ENCODE measurements at regions not wholly inside any gene's neighbourhood (a gene's known extent, or its start where the extent isn't known, plus 50 kb on each side); places are given as distances from the start of the nearest gene placed in this dataset.

- no CpG with 5 or more reads among the region's 5 CpGs for WGBS, 2 experiments (ENCODE audit: extremely low coverage in 2 of 2, insufficient read length in 1 of 2)
- no TSS peak for BruUV-seq (replicated peaks)
- Histone ChIP-seq H3K27ac (ENCODE audit: insufficient read depth, low read length) (no peak overlapping the region), H2BK15ac (ENCODE audit: low read depth, low read length) (peak overlapping the region; percentile 56; the same call in 2 of the 3 replicates), H2AFZ (replicated peaks; ENCODE audit: low read length, poor library complexity) (no peak overlapping the region), H3K56ac (ENCODE audit: extremely low read depth, insufficient read depth, low read length) (no peak overlapping the region), H2AK5ac (ENCODE audit: low read depth, low read length) (peak overlapping the region; percentile 44; the same call in 1 of the 2 replicates), H3K9ac (ENCODE audit: low read depth, low read length) (no peak overlapping the region), H3K27me3 (ENCODE audit: control insufficient read depth, insufficient read depth, low read length) (peaks cover 6% of the 10 kb centered on the region), H3K23ac (ENCODE audit: low read depth, low read length) (no peak overlapping the region), H4K5ac (ENCODE audit: low read depth, low read length) (no peak overlapping the region), H3K36me3 (ENCODE audit: control insufficient read depth, insufficient read depth, low read length) (no peaks in the 10 kb centered on the region), H3K4ac (ENCODE audit: low read depth, low read length) (peak overlapping the region; percentile 60; the same call in 1 of the 2 replicates), H2BK120ac (ENCODE audit: low read depth, low read length) (peak overlapping the region; percentile 75), H2BK20ac (ENCODE audit: low read depth, low read length) (peak overlapping the region; percentile 80; the same call in 1 of the 2 replicates), H4K20me1 (ENCODE audit: insufficient read depth, low read length) (no peaks in the 10 kb centered on the region), H2AK9ac (replicated peaks; ENCODE audit: low read depth, low read length, poor library complexity) (no peak overlapping the region), H3K14ac (replicated peaks; ENCODE audit: low read depth, low read length) (no peak overlapping the region), H4K8ac (ENCODE audit: low read depth in 2 of 2, low read length in 2 of 2) (no peak overlapping the region), H3K18ac (ENCODE audit: low read depth, low read length) (no peak overlapping the region), H3K4me3 (ENCODE audit: insufficient read depth, low read depth, low read length) (no peak overlapping the region), H3K79me1 (ENCODE audit: low read depth in 1 of 2, low read length in 2 of 2) (no peaks in the 10 kb centered on the region), H3K4me2 (ENCODE audit: low read depth, low read length) (no peak overlapping the region), H3K4me1 (ENCODE audit: control insufficient read depth, insufficient read depth, low read length) (peaks cover 6% of the 10 kb centered on the region), H3K9me3 (ENCODE audit: control insufficient read depth, insufficient read depth, low read length) (no peaks in the 10 kb centered on the region), H2BK5ac (ENCODE audit: low read depth, low read length, poor library complexity, severe bottlenecking) (no peak overlapping the region), H3K9me1 (ENCODE audit: insufficient read depth, low read length) (0 out of 2 replicates have a peak, but pooled peaks cover 5% of the 10 kb centered on the region), H4K91ac (ENCODE audit: insufficient read depth, low read depth, low read length) (no peak overlapping the region; the same call in 1 of the 2 replicates)
- in situ Hi-C loops (cut with MboI; ENCODE audit: low sequenced_read_pairs): no loop called here
- dilution Hi-C loops (cut with HindIII; ENCODE audit: low sequenced_read_pairs, unreplicated experiment): no loop called here
- POLR2A ChIA-PET (ENCODE audit: unreplicated experiment): no interaction called here
- TF ChIP-seq RAD21 (IDR thresholded peaks at IDR 0.05; ENCODE audit: low read length) (no peak), FOS (IDR thresholded peaks at IDR 0.05; ENCODE audit: low read depth, low read length) (no peak), RCOR1 (IDR thresholded peaks at IDR 0.05; ENCODE audit: insufficient replicate concordance, low read length) (no peak), NFE2L2 (IDR thresholded peaks at IDR 0.05; ENCODE audit: low read depth, low read length) (no peak), MXI1 (IDR thresholded peaks at IDR 0.05; ENCODE audit: borderline replicate concordance, low read depth, low read length) (no peak), SMC3 (IDR thresholded peaks at IDR 0.05; ENCODE audit: low read depth, low read length) (no peak), CEBPB (IDR thresholded peaks at IDR 0.05; ENCODE audit: low read depth, low read length) (no peak), CHD1 (IDR thresholded peaks at IDR 0.05; ENCODE audit: low read depth, low read length) (no peak), POLR2A (IDR thresholded peaks at IDR 0.05; ENCODE audit: low read depth, low read length) (no peak), CTCF (conservative IDR thresholded peaks at IDR 0.05; ENCODE audit: low read depth, low read length) (no peak), BHLHE40 (IDR thresholded peaks at IDR 0.05; ENCODE audit: low read depth, low read length) (no peak), USF2 (IDR thresholded peaks at IDR 0.05; ENCODE audit: low read depth, low read length) (no peak), MAZ (IDR thresholded peaks at IDR 0.05; ENCODE audit: borderline replicate concordance, low read depth, low read length) (no peak)
- DNase-seq: no peak
- intact Hi-C loops (cut with micrococcal nuclease): no loop called here
- no peak for ATAC-seq (ENCODE audit: low read depth)
- CTCF ChIA-PET: no interaction called here
Measured at GRCh38 chr15:88746451-88746850, 56.8 kb upstream of the ACAN start.

Data from IMR-90 (cell line).